Mesothelial cell of epicardium (in vitro differentiated cells): ENCODE measurements at regions not wholly inside any gene's neighbourhood (a gene's known extent, or its start where the extent isn't known, plus 50 kb on each side); places are given as distances from the start of the nearest gene placed in this dataset.

ENCODE experiments used
- DNase-seq, 2 experiments: peaks; one replicate each; pipeline ENCODE4 v3.0.0; 2021; ENCODE audit warnings: low spot score in 2 of 2; ENCODE audit not compliant: unreplicated experiment in 2 of 2
- H3K27ac Mint-ChIP-seq: 2 replicates; pipeline ENCODE4 v1.8.0; 2021; ENCODE audit warnings: mixed read lengths
- H3K27me3 Mint-ChIP-seq: 2 replicates; pipeline ENCODE4 v1.8.0; 2021; ENCODE audit warnings: low read depth, mixed read lengths
- H3K36me3 Mint-ChIP-seq: 2 replicates; pipeline ENCODE4 v1.8.0; 2021; ENCODE audit warnings: mixed read lengths
- H3K4me1 Mint-ChIP-seq: 2 replicates; pipeline ENCODE4 v1.8.0; 2021; ENCODE audit warnings: mixed read lengths
- H3K4me3 Mint-ChIP-seq: 2 replicates; pipeline ENCODE4 v1.8.0; 2021; ENCODE audit warnings: mild to moderate bottlenecking, moderate library complexity, mixed read lengths
- H3K9me3 Mint-ChIP-seq: 2 replicates; pipeline ENCODE4 v1.8.0; 2021; ENCODE audit warnings: mixed read lengths
- TF ChIP-seq, protein P1 (sequence below): fragments of 200-600 bp; sonication (generic); IDR thresholded peaks from one replicate; pipeline ENCODE4 v1.5.0; 2021; ENCODE audit warnings: antibody characterized with exemption; ENCODE audit not compliant: unreplicated experiment

DNA sequence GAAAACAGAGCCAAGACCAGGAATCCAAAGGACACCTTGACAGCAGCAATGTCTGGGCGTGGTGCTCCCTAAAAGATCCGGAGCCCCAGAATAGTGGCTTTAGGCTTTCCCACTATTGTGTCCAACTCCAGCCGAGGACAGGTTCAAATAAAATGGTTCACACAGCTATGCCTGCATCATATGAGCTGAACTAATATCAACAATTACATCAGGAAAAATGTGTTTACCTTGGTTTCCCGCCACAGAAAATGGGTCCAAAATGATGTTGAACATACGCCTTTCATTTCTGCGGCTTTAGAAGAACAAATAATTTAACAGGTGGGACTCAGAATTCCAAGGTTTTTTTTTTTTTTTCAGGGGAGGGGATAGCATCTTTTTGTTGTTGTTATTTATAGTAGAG is 93.6 kb downstream of the OSR1 start:
- H3K4me1 Mint-ChIP-seq, result no peaks in the 10 kb centered on the region
- H3K27ac Mint-ChIP-seq, result no peak overlapping the region
- TF ChIP-seq, protein P1, sequence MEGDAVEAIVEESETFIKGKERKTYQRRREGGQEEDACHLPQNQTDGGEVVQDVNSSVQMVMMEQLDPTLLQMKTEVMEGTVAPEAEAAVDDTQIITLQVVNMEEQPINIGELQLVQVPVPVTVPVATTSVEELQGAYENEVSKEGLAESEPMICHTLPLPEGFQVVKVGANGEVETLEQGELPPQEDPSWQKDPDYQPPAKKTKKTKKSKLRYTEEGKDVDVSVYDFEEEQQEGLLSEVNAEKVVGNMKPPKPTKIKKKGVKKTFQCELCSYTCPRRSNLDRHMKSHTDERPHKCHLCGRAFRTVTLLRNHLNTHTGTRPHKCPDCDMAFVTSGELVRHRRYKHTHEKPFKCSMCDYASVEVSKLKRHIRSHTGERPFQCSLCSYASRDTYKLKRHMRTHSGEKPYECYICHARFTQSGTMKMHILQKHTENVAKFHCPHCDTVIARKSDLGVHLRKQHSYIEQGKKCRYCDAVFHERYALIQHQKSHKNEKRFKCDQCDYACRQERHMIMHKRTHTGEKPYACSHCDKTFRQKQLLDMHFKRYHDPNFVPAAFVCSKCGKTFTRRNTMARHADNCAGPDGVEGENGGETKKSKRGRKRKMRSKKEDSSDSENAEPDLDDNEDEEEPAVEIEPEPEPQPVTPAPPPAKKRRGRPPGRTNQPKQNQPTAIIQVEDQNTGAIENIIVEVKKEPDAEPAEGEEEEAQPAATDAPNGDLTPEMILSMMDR, result no peak
- peaks cover 4% of the 10 kb centered on the region for H3K9me3 Mint-ChIP-seq
- H3K4me3 Mint-ChIP-seq, result no peak overlapping the region
- H3K27me3 Mint-ChIP-seq, result peaks cover 7% of the 10 kb centered on the region
- no peaks in the 10 kb centered on the region for H3K36me3 Mint-ChIP-seq
- no peak for DNase-seq

DNA sequence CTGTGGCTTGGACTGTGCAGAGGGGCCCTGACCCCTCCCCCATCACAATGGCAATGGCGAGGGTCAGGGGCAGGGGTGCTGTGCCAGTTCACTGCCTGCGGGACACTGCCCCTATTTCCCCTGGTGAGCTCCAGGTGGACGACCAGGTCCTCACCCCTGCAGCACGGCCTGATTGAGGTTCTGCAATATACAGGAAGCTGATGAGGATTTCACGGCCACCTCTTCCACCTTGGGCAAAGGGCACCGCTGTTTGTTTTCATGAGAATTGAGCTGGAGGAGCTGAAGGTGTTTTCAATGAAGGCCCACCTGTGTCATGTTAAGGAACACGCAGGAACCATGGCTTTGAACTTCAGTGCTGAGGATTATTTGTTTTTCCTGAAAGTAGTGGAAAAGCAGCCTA is 96.3 kb downstream of the OSR1 start:
- H3K36me3 Mint-ChIP-seq, result no peaks in the 10 kb centered on the region
- no peak overlapping the region for H3K27ac Mint-ChIP-seq
- TF ChIP-seq, protein P1, result no peak

DNA sequence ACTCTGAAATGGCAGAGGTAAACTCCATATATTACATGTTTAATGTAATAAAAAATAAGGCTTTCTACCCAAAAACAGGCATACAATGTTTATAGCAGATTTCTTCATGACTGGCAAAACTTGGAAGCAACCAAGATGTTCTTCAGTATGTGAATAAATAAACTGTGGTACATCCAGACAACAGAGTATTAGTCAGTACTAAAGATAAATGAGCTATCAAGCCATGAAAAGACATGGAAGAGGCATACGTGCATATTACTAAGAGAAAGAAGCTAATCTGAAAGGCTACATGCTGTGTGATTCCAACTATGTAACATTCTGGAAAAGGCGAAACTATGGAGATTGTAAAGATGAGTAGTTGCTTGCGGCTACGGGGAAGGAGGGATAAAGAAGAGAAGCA is 97.4 kb downstream of the OSR1 start:
- Mint-ChIP-seq H3K9me3 (peaks cover 12% of the 10 kb centered on the region), H3K27ac (no peak overlapping the region), H3K4me3 (no peak overlapping the region), H3K36me3 (no peaks in the 10 kb centered on the region), H3K27me3 (peaks cover 7% of the 10 kb centered on the region), H3K4me1 (peaks cover 7% of the 10 kb centered on the region)
- TF ChIP-seq, protein P1, result no peak
- no peak for DNase-seq

More for the DNA sequence above, 96.3 kb downstream of the OSR1 start:
- no peak for DNase-seq
- no peak overlapping the region for H3K4me3 Mint-ChIP-seq
- peaks cover 12% of the 10 kb centered on the region for H3K9me3 Mint-ChIP-seq
- peaks cover 7% of the 10 kb centered on the region for H3K27me3 Mint-ChIP-seq
- H3K4me1 Mint-ChIP-seq, result no peaks in the 10 kb centered on the region

DNA sequence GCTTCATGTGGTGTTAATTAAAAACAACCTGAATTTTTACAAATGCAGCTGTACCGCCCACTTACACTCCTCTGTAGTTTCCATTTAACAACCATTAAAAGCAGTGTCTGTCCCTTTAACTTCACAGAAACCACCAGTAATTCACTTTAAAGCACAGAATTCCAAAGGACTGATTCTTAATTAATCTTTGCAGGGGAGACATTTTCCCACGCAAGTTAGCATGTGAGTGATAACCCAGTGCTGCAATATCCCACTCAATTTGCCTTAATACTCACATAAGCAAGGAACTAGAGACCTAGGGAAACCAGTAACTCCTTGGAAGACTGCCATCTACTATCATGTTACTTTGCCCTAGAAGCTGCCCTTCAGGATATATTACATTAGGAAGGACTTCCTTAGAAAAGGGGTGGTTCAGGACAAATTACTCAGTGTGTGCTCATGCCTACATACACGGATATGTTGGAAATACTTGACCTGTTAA is 102.3 kb downstream of the OSR1 start:
- H3K27ac Mint-ChIP-seq, result no peak overlapping the region
- DNase-seq, result no peak
- TF ChIP-seq, protein P1, result no peak
- no peaks in the 10 kb centered on the region for H3K36me3 Mint-ChIP-seq
- peaks cover 23% of the 10 kb centered on the region for H3K4me1 Mint-ChIP-seq
- peaks cover 19% of the 10 kb centered on the region for H3K9me3 Mint-ChIP-seq
- no peaks in the 10 kb centered on the region for H3K27me3 Mint-ChIP-seq
- no peak overlapping the region for H3K4me3 Mint-ChIP-seq

DNA sequence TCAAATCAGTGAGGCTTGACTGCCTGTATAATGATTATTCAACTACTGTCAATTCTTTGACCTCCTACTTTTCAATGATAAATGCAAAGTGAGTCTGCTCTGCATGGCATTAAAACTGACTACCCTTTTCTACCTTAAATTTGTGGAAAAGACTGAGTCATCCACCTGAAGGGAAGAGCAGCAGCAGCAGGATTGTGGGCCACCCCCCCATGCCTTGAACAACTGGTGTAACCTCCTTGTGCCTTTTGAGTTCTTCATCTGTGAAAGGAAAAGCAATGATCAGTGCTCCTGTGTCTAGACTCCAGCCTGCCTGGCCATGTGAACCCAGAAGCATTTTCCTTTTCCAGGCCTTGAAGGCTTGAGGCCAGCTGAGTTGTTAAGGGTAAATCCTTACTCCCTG is 102.9 kb downstream of the OSR1 start:
- Mint-ChIP-seq H3K4me1 (peaks cover 29% of the 10 kb centered on the region), H3K9me3 (peaks cover 19% of the 10 kb centered on the region), H3K36me3 (no peaks in the 10 kb centered on the region), H3K4me3 (no peak overlapping the region), H3K27me3 (no peaks in the 10 kb centered on the region), H3K27ac (peak overlapping the region; percentile 37)
- no peak for DNase-seq
- TF ChIP-seq, protein P1, result no peak

DNA sequence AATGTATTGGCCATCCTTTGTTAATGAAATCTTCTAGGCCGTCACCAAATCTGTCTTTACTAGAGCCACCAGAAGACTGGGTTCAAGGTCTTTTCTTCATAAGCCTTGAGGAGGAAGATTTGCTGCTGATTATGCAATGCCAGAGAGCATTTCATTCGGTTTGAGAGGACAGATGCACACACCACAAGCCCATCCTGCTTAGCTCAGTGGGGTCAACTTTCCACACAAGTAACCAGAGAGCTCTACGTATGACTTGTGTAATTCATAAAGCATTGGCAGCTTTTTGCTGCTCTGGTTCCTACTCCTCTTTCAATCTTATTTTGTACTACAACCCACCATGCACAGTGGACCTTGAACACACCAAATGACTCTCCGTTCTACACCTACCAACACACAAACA is 106.9 kb downstream of the OSR1 start:
- H3K4me3 Mint-ChIP-seq, result no peak overlapping the region
- H3K9me3 Mint-ChIP-seq, result peaks cover 7% of the 10 kb centered on the region
- TF ChIP-seq, protein P1, result no peak
- peaks cover 33% of the 10 kb centered on the region for H3K4me1 Mint-ChIP-seq
- no peaks in the 10 kb centered on the region for H3K36me3 Mint-ChIP-seq
- no peak for DNase-seq
- no peak overlapping the region for H3K27ac Mint-ChIP-seq
- no peaks in the 10 kb centered on the region for H3K27me3 Mint-ChIP-seq
